ENCODE measurements at regions not wholly inside any gene's neighbourhood (a gene's known extent, or its start where the extent isn't known, plus 50 kb on each side); places are given as distances from the start of the nearest gene placed in this dataset.

DNA sequence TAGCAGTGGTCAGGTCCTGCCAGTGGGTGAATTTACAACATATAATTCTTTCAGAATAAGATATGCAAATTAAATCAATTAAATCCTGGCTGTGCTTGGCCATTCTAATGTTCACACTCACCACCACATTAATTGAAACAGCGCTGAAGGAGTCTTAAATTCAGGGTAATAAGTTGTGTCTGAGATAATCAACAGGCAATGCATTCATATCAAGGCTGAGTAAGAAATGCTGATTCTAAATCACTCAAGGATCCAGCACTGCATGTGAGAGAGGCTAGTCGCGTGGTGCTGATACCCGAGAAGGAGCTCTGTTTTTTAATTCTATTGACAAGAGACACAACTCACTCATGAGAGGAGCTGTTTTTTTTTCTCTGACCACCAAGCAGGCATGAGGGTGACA lies 588.8 kb upstream of the ADAMTS9 start:
- no peaks in the 10 kb centered on the region for H3K79me2 ChIP-seq (ENCODE audit: insufficient read depth)
- no peak overlapping the region for H3K9ac ChIP-seq
- no peak for DNase-seq
- no peak for TF ChIP-seq EZH2phosphoT487 (IDR thresholded peaks at IDR 0.05; ENCODE audit: insufficient read depth, low read depth)
- TF ChIP-seq EZH2 (IDR thresholded peaks at IDR 0.05; ENCODE audit: insufficient read depth, poor library complexity, severe bottlenecking): no peak
- H3K4me3 ChIP-seq: no peak overlapping the region
- no peaks in the 10 kb centered on the region for H3K9me2 ChIP-seq (ENCODE audit: insufficient read depth)
- H3K4me1 ChIP-seq (ENCODE audit: insufficient read depth): no peaks in the 10 kb centered on the region
- no peaks in the 10 kb centered on the region for H4K20me1 ChIP-seq (ENCODE audit: insufficient read depth)
- H3K9me3 ChIP-seq (ENCODE audit: low read depth): no peaks in the 10 kb centered on the region
- H3K4me2 ChIP-seq (ENCODE audit: unreplicated experiment): no peak overlapping the region
- no peaks in the 10 kb centered on the region for H3K36me3 ChIP-seq (ENCODE audit: low read depth)
- H3K27me3 ChIP-seq (replicated peaks; ENCODE audit: insufficient read depth): peaks cover 7% of the 10 kb centered on the region; the same call in 1 of the 2 replicates
- no peak overlapping the region for H2AFZ ChIP-seq
- 28 to 35% methylated on average over 4 of the region's 4 CpGs for WGBS, 2 experiments (ENCODE audit: low coverage in 1 of 2, low lambda C conversion rate in 2 of 2, missing lambda C conversion rate in 2 of 2)
- in situ Hi-C loops (cut with MboI): no loop called here
- H3F3A ChIP-seq (ENCODE audit: insufficient read depth): no peaks in the 10 kb centered on the region
- no peak overlapping the region for H3K27ac ChIP-seq

DNA sequence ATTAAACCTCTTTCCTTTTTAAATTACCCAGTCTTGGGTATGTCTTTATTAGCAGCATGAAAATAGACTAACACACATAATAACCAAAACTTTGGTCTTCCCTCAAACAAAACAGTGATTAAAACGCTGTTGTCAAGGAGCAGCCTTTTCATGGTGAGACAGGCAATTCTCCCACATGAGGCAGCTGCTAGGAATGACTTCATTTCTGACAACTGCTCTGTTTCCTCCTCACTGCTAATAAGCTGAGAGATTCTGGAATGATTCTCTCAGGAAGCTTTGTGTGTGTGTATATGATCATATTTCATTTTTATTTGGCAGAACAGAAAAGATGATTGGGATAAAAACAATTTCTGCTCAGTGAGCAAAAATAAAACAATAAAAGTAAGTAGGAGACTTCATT lies 580.6 kb upstream of the ADAMTS9 start:
- Histone ChIP-seq H2AFZ (no peak overlapping the region), H3K36me3 (ENCODE audit: low read depth) (no peaks in the 10 kb centered on the region), H3K79me2 (ENCODE audit: insufficient read depth) (no peaks in the 10 kb centered on the region), H3K9me3 (ENCODE audit: low read depth) (no peaks in the 10 kb centered on the region), H3K27me3 (replicated peaks; ENCODE audit: insufficient read depth) (no peaks in the 10 kb centered on the region; the same call in 1 of the 2 replicates), H3K4me2 (ENCODE audit: unreplicated experiment) (no peak overlapping the region), H4K20me1 (ENCODE audit: insufficient read depth) (no peaks in the 10 kb centered on the region), H3K9ac (no peak overlapping the region), H3K4me1 (ENCODE audit: insufficient read depth) (no peaks in the 10 kb centered on the region), H3K4me3 (no peak overlapping the region), H3F3A (ENCODE audit: insufficient read depth) (no peaks in the 10 kb centered on the region), H3K27ac (no peak overlapping the region), H3K9me2 (ENCODE audit: insufficient read depth) (no peaks in the 10 kb centered on the region)
- in situ Hi-C loops (cut with MboI): no loop called here
- no peak for DNase-seq
- 0% methylated on average over 1 of the region's 1 CpG for WGBS, 2 experiments (ENCODE audit: low coverage in 1 of 2, low lambda C conversion rate in 2 of 2, missing lambda C conversion rate in 2 of 2)
- no peak for TF ChIP-seq EZH2phosphoT487 (IDR thresholded peaks at IDR 0.05; ENCODE audit: insufficient read depth, low read depth)
- TF ChIP-seq EZH2 (IDR thresholded peaks at IDR 0.05; ENCODE audit: insufficient read depth, poor library complexity, severe bottlenecking): no peak

DNA sequence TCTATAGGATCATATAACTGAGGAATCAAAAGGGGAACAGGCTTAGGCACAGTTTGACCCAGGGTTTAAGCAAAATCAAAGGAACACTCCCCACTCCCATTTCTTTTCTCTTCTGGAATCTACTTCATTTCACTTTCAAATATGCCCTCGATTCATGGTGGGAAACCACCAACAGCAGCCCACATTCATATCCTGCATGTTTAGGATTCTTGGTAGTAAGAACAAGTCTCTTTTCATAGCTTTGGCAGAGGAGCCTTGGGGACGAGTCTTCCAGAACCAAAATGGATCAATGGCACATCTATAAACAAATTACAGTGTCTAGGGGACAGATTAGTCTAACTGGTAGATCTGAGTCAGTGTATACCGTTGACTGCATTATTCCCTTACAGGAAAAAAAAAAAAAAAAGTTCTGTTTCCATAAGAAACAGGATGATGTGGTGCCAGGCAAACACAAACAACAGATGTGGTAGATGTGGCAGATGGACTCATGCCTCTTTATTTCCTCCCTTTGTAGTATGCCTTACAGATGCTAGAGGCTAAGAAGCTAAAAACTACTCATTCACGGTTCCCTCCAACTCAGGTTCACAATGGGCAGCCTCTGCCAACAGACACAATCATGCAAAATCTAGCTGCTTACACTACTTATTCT lies 578.3 kb upstream of the ADAMTS9 start:
- H3K36me3 ChIP-seq (ENCODE audit: low read depth): no peaks in the 10 kb centered on the region
- no peaks in the 10 kb centered on the region for H3K4me1 ChIP-seq (ENCODE audit: insufficient read depth)
- H3K9me2 ChIP-seq (ENCODE audit: insufficient read depth): no peaks in the 10 kb centered on the region
- 22 to 38% methylated on average over 4 of the region's 4 CpGs for WGBS, 2 experiments (ENCODE audit: low coverage in 1 of 2, low lambda C conversion rate in 2 of 2, missing lambda C conversion rate in 2 of 2)
- H3K27ac ChIP-seq: no peak overlapping the region
- H3F3A ChIP-seq (ENCODE audit: insufficient read depth): no peaks in the 10 kb centered on the region
- H3K27me3 ChIP-seq (replicated peaks; ENCODE audit: insufficient read depth): no peaks in the 10 kb centered on the region; the same call in 1 of the 2 replicates
- in situ Hi-C loops (cut with MboI): no loop called here
- H3K4me3 ChIP-seq: no peak overlapping the region
- no peak overlapping the region for H2AFZ ChIP-seq
- no peak overlapping the region for H3K4me2 ChIP-seq (ENCODE audit: unreplicated experiment)
- DNase-seq: no peak
- H3K9me3 ChIP-seq (ENCODE audit: low read depth): no peaks in the 10 kb centered on the region
- H3K79me2 ChIP-seq (ENCODE audit: insufficient read depth): no peaks in the 10 kb centered on the region
- H3K9ac ChIP-seq: no peak overlapping the region
- no peaks in the 10 kb centered on the region for H4K20me1 ChIP-seq (ENCODE audit: insufficient read depth)
- no peak for TF ChIP-seq EZH2 (IDR thresholded peaks at IDR 0.05; ENCODE audit: insufficient read depth, poor library complexity, severe bottlenecking)
- TF ChIP-seq EZH2phosphoT487 (IDR thresholded peaks at IDR 0.05; ENCODE audit: insufficient read depth, low read depth): no peak

DNA sequence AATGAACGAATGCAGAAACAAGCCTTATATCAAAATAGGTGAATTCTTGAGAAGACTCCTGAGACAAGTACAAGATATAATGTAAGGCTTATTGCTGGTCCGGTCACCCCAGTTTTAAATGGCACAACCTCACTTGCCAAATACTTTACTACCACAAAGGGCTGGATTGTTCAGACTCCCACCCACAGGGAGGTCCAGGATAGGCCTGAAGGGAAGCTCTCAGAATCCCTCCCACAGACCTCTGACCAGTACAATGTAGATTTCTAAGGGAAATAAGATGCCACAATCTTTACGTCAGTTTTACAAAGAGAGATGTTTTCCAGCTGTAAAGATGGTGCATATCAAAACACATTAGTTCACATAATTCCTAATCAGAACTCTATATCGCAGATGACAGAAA lies 577.7 kb upstream of the ADAMTS9 start:
- no peaks in the 10 kb centered on the region for H3K79me2 ChIP-seq (ENCODE audit: insufficient read depth)
- H3K4me3 ChIP-seq: no peak overlapping the region
- H3K4me2 ChIP-seq (ENCODE audit: unreplicated experiment): no peak overlapping the region

More for the DNA sequence above, 577.7 kb upstream of the ADAMTS9 start:
- H3F3A ChIP-seq (ENCODE audit: insufficient read depth): no peaks in the 10 kb centered on the region
- no peak overlapping the region for H2AFZ ChIP-seq
- TF ChIP-seq EZH2 (IDR thresholded peaks at IDR 0.05; ENCODE audit: insufficient read depth, poor library complexity, severe bottlenecking): no peak
- TF ChIP-seq EZH2phosphoT487 (IDR thresholded peaks at IDR 0.05; ENCODE audit: insufficient read depth, low read depth): no peak
- WGBS, 2 experiments (ENCODE audit: low coverage in 1 of 2, low lambda C conversion rate in 2 of 2, missing lambda C conversion rate in 2 of 2): 47 to 54% methylated on average over 4 of the region's 4 CpGs
- H3K27ac ChIP-seq: no peak overlapping the region
- H3K9me3 ChIP-seq (ENCODE audit: low read depth): no peaks in the 10 kb centered on the region
- H4K20me1 ChIP-seq (ENCODE audit: insufficient read depth): no peaks in the 10 kb centered on the region
- in situ Hi-C loops (cut with MboI): no loop called here
- no peaks in the 10 kb centered on the region for H3K4me1 ChIP-seq (ENCODE audit: insufficient read depth)
- H3K36me3 ChIP-seq (ENCODE audit: low read depth): no peaks in the 10 kb centered on the region
- DNase-seq: no peak
- H3K9me2 ChIP-seq (ENCODE audit: insufficient read depth): no peaks in the 10 kb centered on the region
- H3K9ac ChIP-seq: no peak overlapping the region
- H3K27me3 ChIP-seq (replicated peaks; ENCODE audit: insufficient read depth): no peaks in the 10 kb centered on the region; the same call in 1 of the 2 replicates
